GM13976 (cell line): ENCODE measurements at regions not wholly inside any gene's neighbourhood (a gene's known extent, or its start where the extent isn't known, plus 50 kb on each side); places are given as distances from the start of the nearest gene placed in this dataset.

Experiments used
- DNase-seq: peaks from one replicate; pipeline ENCODE4 v3.0.0; 2012; ENCODE audit warnings: low spot score
- in situ Hi-C: fragments of 300-500 bp; cut with MboI; formaldehyde crosslinking; loops from one replicate; pipeline ENCODE4 v1.12.0; 2022; ENCODE audit warnings: low sequenced_read_pairs, mixed read lengths, inconsistent platforms; ENCODE audit not compliant: unreplicated experiment
- TF ChIP-seq, protein P1 (sequence below): IDR thresholded peaks from 2 replicates; pipeline ENCODE4 v1.5.1; 2012; ENCODE audit warnings: borderline replicate concordance, mild to moderate bottlenecking; ENCODE audit not compliant: insufficient read depth; ENCODE audit errors: extremely low read depth, missing control alignments, control extremely low read depth

DNA sequence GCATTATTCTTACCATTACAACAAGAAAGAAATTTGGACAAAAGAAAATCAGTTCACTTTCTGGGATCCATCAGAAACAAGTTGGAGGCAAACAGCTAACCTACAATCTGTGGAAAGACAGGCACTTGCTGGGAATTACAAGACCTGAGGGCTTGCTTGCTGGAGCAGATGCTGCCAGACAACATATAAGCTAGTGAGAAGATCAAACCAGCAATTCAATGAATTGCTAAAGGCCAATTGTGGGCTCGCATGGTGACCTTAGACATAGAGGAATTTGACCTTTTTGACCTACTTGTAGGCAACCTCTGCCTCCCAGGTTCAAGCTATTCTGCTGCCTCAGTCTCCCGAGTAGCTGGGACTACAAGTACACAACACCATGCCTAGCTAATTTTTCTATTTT, 921.2 kb upstream of the CNTNAP5 start:
- TF ChIP-seq, protein P1, sequence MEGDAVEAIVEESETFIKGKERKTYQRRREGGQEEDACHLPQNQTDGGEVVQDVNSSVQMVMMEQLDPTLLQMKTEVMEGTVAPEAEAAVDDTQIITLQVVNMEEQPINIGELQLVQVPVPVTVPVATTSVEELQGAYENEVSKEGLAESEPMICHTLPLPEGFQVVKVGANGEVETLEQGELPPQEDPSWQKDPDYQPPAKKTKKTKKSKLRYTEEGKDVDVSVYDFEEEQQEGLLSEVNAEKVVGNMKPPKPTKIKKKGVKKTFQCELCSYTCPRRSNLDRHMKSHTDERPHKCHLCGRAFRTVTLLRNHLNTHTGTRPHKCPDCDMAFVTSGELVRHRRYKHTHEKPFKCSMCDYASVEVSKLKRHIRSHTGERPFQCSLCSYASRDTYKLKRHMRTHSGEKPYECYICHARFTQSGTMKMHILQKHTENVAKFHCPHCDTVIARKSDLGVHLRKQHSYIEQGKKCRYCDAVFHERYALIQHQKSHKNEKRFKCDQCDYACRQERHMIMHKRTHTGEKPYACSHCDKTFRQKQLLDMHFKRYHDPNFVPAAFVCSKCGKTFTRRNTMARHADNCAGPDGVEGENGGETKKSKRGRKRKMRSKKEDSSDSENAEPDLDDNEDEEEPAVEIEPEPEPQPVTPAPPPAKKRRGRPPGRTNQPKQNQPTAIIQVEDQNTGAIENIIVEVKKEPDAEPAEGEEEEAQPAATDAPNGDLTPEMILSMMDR: no peak
- in situ Hi-C loops: no loop called here
- no peak for DNase-seq

DNA sequence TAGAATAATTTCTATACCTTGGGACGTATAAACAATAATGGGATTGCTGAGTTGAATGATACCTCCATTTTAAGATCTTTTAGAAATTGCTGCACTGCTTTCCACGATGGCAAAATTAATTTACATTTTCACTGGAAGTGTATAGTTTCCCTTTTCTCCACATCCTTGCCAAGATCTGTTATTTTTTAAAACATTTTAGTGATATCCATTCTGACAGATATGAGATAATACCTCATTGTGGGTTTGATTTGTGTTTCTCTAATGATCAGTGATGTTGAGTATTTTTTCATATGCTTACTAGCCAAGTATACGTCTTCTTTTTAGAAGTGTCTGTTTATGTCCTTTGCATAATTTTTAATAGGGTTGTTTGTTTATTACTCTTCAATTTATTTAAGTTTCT, 908.5 kb upstream of the CNTNAP5 start:
- TF ChIP-seq, protein P1: no peak
- DNase-seq: no peak
- in situ Hi-C loops: no loop called here

DNA sequence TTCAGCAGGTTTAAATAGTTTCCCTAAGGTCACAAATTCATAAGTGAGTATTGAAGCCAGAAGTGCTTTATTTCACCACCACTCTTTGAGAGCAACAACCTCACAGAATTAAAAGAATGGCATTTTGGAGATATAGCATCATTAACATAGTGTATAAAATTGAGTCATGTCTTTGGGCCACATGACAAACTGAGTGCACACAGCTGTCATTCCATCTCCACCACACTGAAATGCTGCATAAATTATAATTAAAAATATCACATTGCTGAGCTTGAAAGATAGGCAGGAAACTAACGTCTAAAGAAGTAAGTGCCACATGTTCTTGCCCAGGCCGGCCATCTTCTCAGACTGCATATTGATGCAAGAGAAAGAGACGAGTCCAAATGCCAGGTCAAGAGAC, 897.9 kb upstream of the CNTNAP5 start:
- in situ Hi-C loops: no loop called here
- no peak for DNase-seq
- TF ChIP-seq, protein P1: no peak

DNA sequence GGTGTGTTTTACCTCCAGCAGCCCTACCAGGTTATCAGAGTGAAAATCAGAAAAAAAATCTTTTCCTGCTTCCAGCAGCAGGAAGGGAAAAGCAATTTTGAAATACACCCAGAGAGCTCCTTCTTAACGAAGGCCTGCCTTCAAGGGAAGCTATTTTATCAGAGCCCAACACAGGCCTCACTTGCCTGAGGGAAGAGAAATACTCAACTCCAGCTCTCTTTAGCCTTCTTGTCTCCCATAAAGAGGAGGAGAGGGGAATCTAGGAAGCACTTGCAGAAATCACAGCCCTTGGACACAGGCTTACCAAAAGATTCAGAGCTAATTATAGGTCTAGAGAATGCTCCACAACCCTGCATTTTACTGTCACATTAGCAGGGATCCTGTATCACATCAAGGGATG, 896.1 kb upstream of the CNTNAP5 start:
- no peak for DNase-seq
- in situ Hi-C loops: no loop called here
- TF ChIP-seq, protein P1: no peak

DNA sequence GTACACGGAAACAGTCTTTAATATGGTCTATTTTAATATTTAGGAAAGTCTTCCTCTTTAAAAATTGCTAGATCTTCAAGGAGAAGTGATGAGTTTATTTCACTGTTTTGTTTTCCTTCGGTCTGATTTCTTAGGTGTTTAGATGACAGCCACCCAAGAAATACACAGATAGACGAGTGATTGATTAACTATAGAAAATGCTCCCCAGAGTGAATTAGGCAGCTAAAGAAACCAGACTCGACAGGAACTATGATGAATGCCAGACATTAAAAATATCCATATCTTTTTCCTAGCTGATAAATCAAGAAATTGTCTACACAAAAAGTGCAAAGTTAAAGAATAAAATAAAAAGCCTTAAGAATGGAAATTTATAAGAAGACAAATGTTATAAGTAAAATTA, 888.7 kb upstream of the CNTNAP5 start:
- TF ChIP-seq, protein P1: no peak
- DNase-seq: no peak
- in situ Hi-C loops: no loop called here

DNA sequence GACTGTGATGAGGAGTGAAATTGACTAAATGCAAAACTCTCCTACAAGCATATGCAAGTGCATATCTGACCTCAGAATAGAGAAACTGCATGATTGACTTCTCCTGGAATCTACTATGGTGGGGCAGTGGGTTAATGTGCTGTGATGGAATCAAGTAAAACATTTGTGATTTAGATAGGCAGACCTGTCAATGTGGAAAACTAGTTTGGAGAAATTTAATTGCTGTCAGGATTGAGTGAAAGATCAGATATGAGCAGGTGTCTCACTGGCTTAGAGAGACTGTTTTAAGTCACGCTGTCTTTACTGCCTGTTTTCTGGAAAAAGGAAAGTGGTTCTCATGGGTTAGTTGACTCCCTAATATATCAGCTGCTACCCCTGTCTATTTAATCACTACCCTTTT, 881.0 kb upstream of the CNTNAP5 start:
- DNase-seq: no peak
- in situ Hi-C loops: no loop called here
- TF ChIP-seq, protein P1: no peak

DNA sequence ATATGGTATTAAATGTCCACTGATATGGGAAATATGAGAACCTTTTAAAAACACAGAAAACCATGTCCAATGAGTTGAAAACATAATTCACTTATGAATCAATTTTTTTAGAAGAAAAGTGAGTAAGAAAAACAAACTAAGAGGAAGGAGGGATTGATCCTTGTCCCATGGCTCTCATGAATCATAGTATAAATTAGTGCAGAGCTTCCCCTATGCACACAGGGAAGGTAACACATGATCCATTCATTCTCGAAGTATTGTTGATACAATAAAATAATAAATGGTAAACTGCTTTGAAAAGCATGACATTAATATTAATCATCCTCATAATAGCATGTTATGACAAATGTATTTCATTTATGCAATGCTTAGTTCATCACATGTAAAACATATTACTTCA, 872.0 kb upstream of the CNTNAP5 start:
- DNase-seq: no peak
- TF ChIP-seq, protein P1: no peak
- in situ Hi-C loops: no loop called here
